Eye (tissue), 1 donor: ENCODE measurements at regions not wholly inside any gene's neighbourhood (a gene's known extent, or its start where the extent isn't known, plus 50 kb on each side); places are given as distances from the start of the nearest gene placed in this dataset.

Experiments used
- DNase-seq: peaks from one replicate; pipeline ENCODE4 v3.0.0-alpha.2; 2015

GRCh38 chr15:29418931-29419330 is 149.3 kb upstream of the NSMCE3 start:
- no peak for DNase-seq

- DNase-seq = no peak
Measured at GRCh38 chr15:29418178-29418577, 148.6 kb upstream of the NSMCE3 start.

- DNase-seq = no peak
Measured at GRCh38 chr15:29411299-29411698, 141.7 kb upstream of the NSMCE3 start.

- no peak for DNase-seq
Measured at GRCh38 chr15:29410338-29410737, 140.7 kb upstream of the NSMCE3 start.

- DNase-seq = no peak
Measured at GRCh38 chr15:29409890-29410289, 140.3 kb upstream of the NSMCE3 start.

GRCh38 chr15:29405564-29405963 is 135.9 kb upstream of the NSMCE3 start:
- DNase-seq = no peak

- no peak for DNase-seq
Measured at GRCh38 chr15:29403772-29404171, 134.2 kb upstream of the NSMCE3 start.

GRCh38 chr15:29401644-29402043 is 132.0 kb upstream of the NSMCE3 start:
- no peak for DNase-seq

GRCh38 chr15:29400701-29401100 is 131.1 kb upstream of the NSMCE3 start:
- no peak for DNase-seq

- DNase-seq = no peak
Measured at GRCh38 chr15:29398907-29399306, 129.3 kb upstream of the NSMCE3 start.

- no peak for DNase-seq
Measured at GRCh38 chr15:29396176-29396811, 126.7 kb upstream of the NSMCE3 start.

- no peak for DNase-seq
Measured at GRCh38 chr15:29393443-29393842, 123.8 kb upstream of the NSMCE3 start.

GRCh38 chr15:29392358-29392757 is 122.7 kb upstream of the NSMCE3 start:
- no peak for DNase-seq

GRCh38 chr15:29390051-29390450 is 120.4 kb upstream of the NSMCE3 start:
- no peak for DNase-seq

- peak; percentile 58 for DNase-seq
Measured at GRCh38 chr15:29386523-29386922, 116.9 kb upstream of the NSMCE3 start.

- no peak for DNase-seq
Measured at GRCh38 chr15:29383367-29383766, 113.7 kb upstream of the NSMCE3 start.

GRCh38 chr15:29382862-29383261 is 113.2 kb upstream of the NSMCE3 start:
- DNase-seq = no peak

GRCh38 chr15:29380466-29380865 is 110.8 kb upstream of the NSMCE3 start:
- peak; percentile 68 for DNase-seq

GRCh38 chr15:29379647-29380046 is 110.0 kb upstream of the NSMCE3 start:
- DNase-seq = peak; percentile 50

- no peak for DNase-seq
Measured at GRCh38 chr15:29377161-29377560, 107.5 kb upstream of the NSMCE3 start.

- peak; percentile 59 for DNase-seq
Measured at GRCh38 chr15:29376590-29376989, 107.0 kb upstream of the NSMCE3 start.

- no peak for DNase-seq
Measured at GRCh38 chr15:29369261-29369660, 99.6 kb upstream of the NSMCE3 start.

- DNase-seq = no peak
Measured at GRCh38 chr15:29364426-29365078, 94.9 kb upstream of the NSMCE3 start.

GRCh38 chr15:29361560-29361959 is 91.9 kb upstream of the NSMCE3 start:
- no peak for DNase-seq

- DNase-seq = no peak
Measured at GRCh38 chr15:29360152-29360551, 90.5 kb upstream of the NSMCE3 start.
